ENCODE measurements at regions not wholly inside any gene's neighbourhood (a gene's known extent, or its start where the extent isn't known, plus 50 kb on each side); places are given as distances from the start of the nearest gene placed in this dataset.

- Histone ChIP-seq H3K27me3 (ENCODE audit: insufficient read depth) (peaks cover 26% of the 10 kb centered on the region), H3K9me3 (no peaks in the 10 kb centered on the region), H3K4me2 (no peak overlapping the region), H3K4me3 (ENCODE audit: low read depth in 2 of 2, low read length in 1 of 2) (no peak overlapping the region), H3K36me3 (replicated peaks in 1 of 2; ENCODE audit: control insufficient read depth in 1 of 2, insufficient read depth in 2 of 2, low read length in 1 of 2) (no peaks in the 10 kb centered on the region), H3F3A (replicated peaks; ENCODE audit: insufficient read depth) (no peaks in the 10 kb centered on the region), H3K9ac (no peak overlapping the region), H3K79me2 (ENCODE audit: insufficient read depth) (no peaks in the 10 kb centered on the region), H4K20me1 (ENCODE audit: insufficient read depth) (no peaks in the 10 kb centered on the region), H3K4me1 (ENCODE audit: control insufficient read depth in 1 of 2, insufficient read depth in 2 of 2, low read depth in 1 of 2, low read length in 1 of 2) (no peaks in the 10 kb centered on the region), H2AFZ (ENCODE audit: low read depth) (no peak overlapping the region), H3K27ac (ENCODE audit: low read depth in 2 of 2, low read length in 1 of 2) (no peak overlapping the region), H3K9me2 (no peaks in the 10 kb centered on the region)
- TF ChIP-seq GABPA (IDR thresholded peaks at IDR 0.05; ENCODE audit: low read depth) (no peak), FOXM1 (IDR thresholded peaks at IDR 0.05; ENCODE audit: low read depth) (no peak), GATA2 (CRISPR knock-in tag; IDR thresholded peaks at IDR 0.05) (no peak), ELF1 (IDR thresholded peaks at IDR 0.05) (no peak), POLR2AphosphoS5 (IDR thresholded peaks at IDR 0.05; ENCODE audit: low read depth, low read length) (no peak), IRF3 (IDR thresholded peaks at IDR 0.05; ENCODE audit: low read depth, low read length) (no peak), TCF12 (IDR thresholded peaks at IDR 0.05) (no peak), NFIC (IDR thresholded peaks at IDR 0.05; ENCODE audit: borderline replicate concordance) (no peak), SMC3 (IDR thresholded peaks at IDR 0.05; ENCODE audit: low read depth, low read length) (no peak), RAD21 (IDR thresholded peaks at IDR 0.05; ENCODE audit: low read length) (no peak), PBX3 (IDR thresholded peaks at IDR 0.05) (no peak), NRF1 (IDR thresholded peaks at IDR 0.05; ENCODE audit: low read depth, low read length) (no peak), EP300 (IDR thresholded peaks at IDR 0.05; ENCODE audit: borderline replicate concordance in 1 of 2, low read depth in 1 of 2, low read length in 1 of 2) (no peak), EZH2phosphoT487 (IDR thresholded peaks at IDR 0.05; ENCODE audit: borderline replicate concordance, low read depth) (no peak), USF2 (IDR thresholded peaks at IDR 0.05; ENCODE audit: borderline replicate concordance, low read depth, low read length) (no peak), YY1 (IDR thresholded peaks at IDR 0.05; ENCODE audit: low read depth) (no peak)
- TF ChIP-seq, protein P1, sequence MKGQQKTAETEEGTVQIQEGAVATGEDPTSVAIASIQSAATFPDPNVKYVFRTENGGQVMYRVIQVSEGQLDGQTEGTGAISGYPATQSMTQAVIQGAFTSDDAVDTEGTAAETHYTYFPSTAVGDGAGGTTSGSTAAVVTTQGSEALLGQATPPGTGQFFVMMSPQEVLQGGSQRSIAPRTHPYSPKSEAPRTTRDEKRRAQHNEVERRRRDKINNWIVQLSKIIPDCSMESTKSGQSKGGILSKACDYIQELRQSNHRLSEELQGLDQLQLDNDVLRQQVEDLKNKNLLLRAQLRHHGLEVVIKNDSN (IDR thresholded peaks at IDR 0.05; ENCODE audit: borderline replicate concordance, low read depth): no peak
- TF ChIP-seq, protein P2, sequence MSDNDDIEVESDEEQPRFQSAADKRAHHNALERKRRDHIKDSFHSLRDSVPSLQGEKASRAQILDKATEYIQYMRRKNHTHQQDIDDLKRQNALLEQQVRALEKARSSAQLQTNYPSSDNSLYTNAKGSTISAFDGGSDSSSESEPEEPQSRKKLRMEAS (IDR thresholded peaks at IDR 0.05; ENCODE audit: low read depth): no peak
- TF ChIP-seq, protein P3, sequence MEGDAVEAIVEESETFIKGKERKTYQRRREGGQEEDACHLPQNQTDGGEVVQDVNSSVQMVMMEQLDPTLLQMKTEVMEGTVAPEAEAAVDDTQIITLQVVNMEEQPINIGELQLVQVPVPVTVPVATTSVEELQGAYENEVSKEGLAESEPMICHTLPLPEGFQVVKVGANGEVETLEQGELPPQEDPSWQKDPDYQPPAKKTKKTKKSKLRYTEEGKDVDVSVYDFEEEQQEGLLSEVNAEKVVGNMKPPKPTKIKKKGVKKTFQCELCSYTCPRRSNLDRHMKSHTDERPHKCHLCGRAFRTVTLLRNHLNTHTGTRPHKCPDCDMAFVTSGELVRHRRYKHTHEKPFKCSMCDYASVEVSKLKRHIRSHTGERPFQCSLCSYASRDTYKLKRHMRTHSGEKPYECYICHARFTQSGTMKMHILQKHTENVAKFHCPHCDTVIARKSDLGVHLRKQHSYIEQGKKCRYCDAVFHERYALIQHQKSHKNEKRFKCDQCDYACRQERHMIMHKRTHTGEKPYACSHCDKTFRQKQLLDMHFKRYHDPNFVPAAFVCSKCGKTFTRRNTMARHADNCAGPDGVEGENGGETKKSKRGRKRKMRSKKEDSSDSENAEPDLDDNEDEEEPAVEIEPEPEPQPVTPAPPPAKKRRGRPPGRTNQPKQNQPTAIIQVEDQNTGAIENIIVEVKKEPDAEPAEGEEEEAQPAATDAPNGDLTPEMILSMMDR (IDR thresholded peaks at IDR 0.05): no peak
- 44% methylated on average over 13 of the region's 13 CpGs for WGBS (ENCODE audit: low lambda C conversion rate)
- DNase-seq: no peak
- POLR2A ChIA-PET: no interaction called here
- CTCF ChIA-PET: no interaction called here
Measured at GRCh38 chrX:39929379-39930025, 168.3 kb downstream of the BCOR start.
